Transverse colon (tissue), 4 donors: ENCODE measurements at regions not wholly inside any gene's neighbourhood (a gene's known extent, or its start where the extent isn't known, plus 50 kb on each side); places are given as distances from the start of the nearest gene placed in this dataset.

Experiments used
- DNase-seq: peaks from one replicate; pipeline ENCODE4 v3.0.0-alpha.2; 2019
- H3K27ac ChIP-seq, 4 donors: fragments of 200-600 bp; sonication (generic); 2 replicates each; pipeline ENCODE4 v1.5.1; 2016 to 2018; ENCODE audit warnings: inconsistent platforms in 4 of 4
- H3K27me3 ChIP-seq: fragments of 200-600 bp; sonication (generic); 2 replicates; pipeline ENCODE4 v1.5.1; 2017; ENCODE audit warnings: inconsistent platforms
- H3K36me3 ChIP-seq, 4 donors: fragments of 200-600 bp; sonication (generic); 2 replicates each; pipeline ENCODE4 v1.5.1; 2017 to 2019; ENCODE audit warnings: inconsistent platforms in 4 of 4
- H3K4me1 ChIP-seq, 4 donors: fragments of 200-600 bp; sonication (generic); 2 replicates each; pipeline ENCODE4 v1.5.1; 2017 to 2020; ENCODE audit warnings: inconsistent platforms in 4 of 4
- H3K4me3 ChIP-seq, 4 donors: fragments of 200-600 bp; sonication (generic); 1 replicate in 1 of 4; 2 replicates in 3 of 4; pipeline versions ENCODE4 v1.5.1 to v1.6.1; 2017 to 2019; ENCODE audit warnings: inconsistent platforms in 4 of 4
- H3K9me3 ChIP-seq, 2 donors: fragments of 200-600 bp; sonication (generic); 2 replicates each; pipeline ENCODE4 v1.5.1; 2017 to 2019; ENCODE audit warnings: inconsistent platforms in 2 of 2
- EP300 ChIP-seq: sonication (generic); formaldehyde crosslinking; IDR thresholded peaks from one replicate; pipeline ENCODE4 v1.6.1; 2017; ENCODE audit warnings: antibody characterized with exemption, low read depth
- POLR2A ChIP-seq: fragments of 450-650 bp; IDR thresholded peaks from one replicate; pipeline ENCODE4 v1.6.1; 2016; ENCODE audit warnings: antibody characterized with exemption, mild to moderate bottlenecking, moderate library complexity
- POLR2AphosphoS5 ChIP-seq, 3 donors: sonication (generic); formaldehyde crosslinking; IDR thresholded peaks; one replicate each; pipeline ENCODE4 v1.6.1; 2016; ENCODE audit warnings: antibody characterized with exemption in 3 of 3
- WGBS, 2 donors: methylation state at CpG; one replicate each; pipeline ENCODE4 v1.1.5; 2018; ENCODE audit warnings: low coverage in 1 of 2; 5-methylcytosine and 5-hydroxymethylcytosine counted together
- in situ Hi-C, 4 donors: fragments of 200-750 bp; cut with MboI; loops; one replicate each; pipeline versions ENCODE4 v1.15.0 to v1.15.1; 2017; ENCODE audit warnings: low sequenced_read_pairs in 3 of 4, low pct_ligation_motif_present in 1 of 4, low pct_unique_long_range_greater_than_20kb in 1 of 4
- intact Hi-C: fragments of 100-400 bp; cut with DNase I; formaldehyde crosslinking; loops from one replicate; pipeline ENCODE4 v1.15.1; 2023; ENCODE audit warnings: low total_unique reads
- TF ChIP-seq, protein P1 (sequence below), 5 experiments: fragments of 200-600 bp in 3 of 5; fragments of 450-650 bp in 2 of 5; sonication (generic) in 3 of 5; IDR thresholded peaks; 1 replicate in 2 of 5; 2 replicates in 3 of 5; pipeline ENCODE4 v1.5.1; 2016 to 2017; ENCODE audit warnings: antibody characterized with exemption in 5 of 5, inconsistent platforms in 3 of 5, mild to moderate bottlenecking in 2 of 5, moderate library complexity in 1 of 5

DNA sequence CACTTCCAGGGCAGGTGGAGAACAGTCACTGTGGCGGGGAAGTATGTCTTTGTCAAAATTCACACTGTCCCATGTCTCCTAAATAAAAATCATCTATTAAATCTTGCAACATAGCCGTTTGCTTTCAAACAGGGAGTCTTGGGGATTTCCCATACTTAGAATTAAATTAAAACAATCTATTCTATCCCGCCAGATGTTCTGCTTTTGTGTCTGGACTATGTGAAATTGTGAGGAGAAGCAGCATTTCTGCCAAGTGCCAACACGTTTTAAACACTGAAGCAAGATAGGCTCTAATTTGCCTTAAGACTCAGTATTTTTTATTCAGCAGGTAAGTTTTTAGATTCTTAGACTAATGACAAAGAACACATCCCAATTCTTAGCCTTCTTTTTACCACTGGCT, 73.7 kb downstream of the SPATA31C2 start:
- 62 to 78% methylated on average over 4 of the region's 4 CpGs for WGBS, 2 donors
- no peaks in the 10 kb centered on the region for H3K27me3 ChIP-seq
- TF ChIP-seq EP300 (no peak), POLR2AphosphoS5 (IDR thresholded peaks at IDR 0.05) (no peak), POLR2A (no peak)
- TF ChIP-seq, protein P1, sequence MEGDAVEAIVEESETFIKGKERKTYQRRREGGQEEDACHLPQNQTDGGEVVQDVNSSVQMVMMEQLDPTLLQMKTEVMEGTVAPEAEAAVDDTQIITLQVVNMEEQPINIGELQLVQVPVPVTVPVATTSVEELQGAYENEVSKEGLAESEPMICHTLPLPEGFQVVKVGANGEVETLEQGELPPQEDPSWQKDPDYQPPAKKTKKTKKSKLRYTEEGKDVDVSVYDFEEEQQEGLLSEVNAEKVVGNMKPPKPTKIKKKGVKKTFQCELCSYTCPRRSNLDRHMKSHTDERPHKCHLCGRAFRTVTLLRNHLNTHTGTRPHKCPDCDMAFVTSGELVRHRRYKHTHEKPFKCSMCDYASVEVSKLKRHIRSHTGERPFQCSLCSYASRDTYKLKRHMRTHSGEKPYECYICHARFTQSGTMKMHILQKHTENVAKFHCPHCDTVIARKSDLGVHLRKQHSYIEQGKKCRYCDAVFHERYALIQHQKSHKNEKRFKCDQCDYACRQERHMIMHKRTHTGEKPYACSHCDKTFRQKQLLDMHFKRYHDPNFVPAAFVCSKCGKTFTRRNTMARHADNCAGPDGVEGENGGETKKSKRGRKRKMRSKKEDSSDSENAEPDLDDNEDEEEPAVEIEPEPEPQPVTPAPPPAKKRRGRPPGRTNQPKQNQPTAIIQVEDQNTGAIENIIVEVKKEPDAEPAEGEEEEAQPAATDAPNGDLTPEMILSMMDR (IDR thresholded peaks at IDR 0.05), result no peak
- H3K4me1 ChIP-seq, result peaks cover 0 to 4% (median 0%) of the 10 kb centered on the region in 4 donors
- H3K9me3 ChIP-seq, result no peaks in the 10 kb centered on the region
- no peak overlapping the region for H3K4me3 ChIP-seq
- DNase-seq, result no peak
- H3K27ac ChIP-seq, result no peak overlapping the region
- no peaks in the 10 kb centered on the region for H3K36me3 ChIP-seq
- in situ Hi-C loops (loop anchor here in 1 of 4 donors (25.0 kb wide), 1 partner anchor 102 kb away; the partner anchor contains the start of gene CDK20), intact Hi-C loops (no loop called here)

DNA sequence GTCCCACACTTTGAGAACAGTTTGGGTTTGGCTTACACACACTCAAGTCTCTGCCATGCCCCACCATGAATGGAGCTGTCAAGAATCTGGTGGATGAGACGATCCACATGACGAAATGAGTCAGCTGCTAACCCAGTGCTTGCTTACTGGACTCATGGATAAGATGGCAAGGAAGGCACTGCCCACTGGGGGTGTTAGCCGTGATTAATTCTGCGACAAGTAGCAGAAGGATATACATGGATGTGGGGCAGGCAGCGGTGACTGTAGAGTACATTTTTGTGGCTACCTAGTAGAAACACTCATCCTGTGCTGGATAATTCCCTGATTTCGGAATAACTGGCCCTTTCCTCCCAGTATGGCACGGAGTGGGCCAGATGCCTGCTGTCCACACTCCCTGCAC, 77.5 kb downstream of the SPATA31C2 start:
- H3K4me1 ChIP-seq, result peaks cover 0 to 1% (median 0%) of the 10 kb centered on the region in 4 donors
- TF ChIP-seq POLR2A (no peak), EP300 (no peak), POLR2AphosphoS5 (IDR thresholded peaks at IDR 0.05) (no peak)
- TF ChIP-seq, protein P1 (IDR thresholded peaks at IDR 0.05), result no peak
- H3K9me3 ChIP-seq, result no peaks in the 10 kb centered on the region
- no peak for DNase-seq
- intact Hi-C loops (no loop called here), in situ Hi-C loops (loop anchor here in 1 of 4 donors (25.0 kb wide), 1 partner anchor 98 kb away; the partner anchor contains the start of gene CDK20)
- no peak overlapping the region for H3K4me3 ChIP-seq
- no peak overlapping the region for H3K27ac ChIP-seq
- 96 to 100% methylated on average over 1 to 7 of the region's 7 CpGs for WGBS, 2 donors
- no peaks in the 10 kb centered on the region for H3K27me3 ChIP-seq
- no peaks in the 10 kb centered on the region for H3K36me3 ChIP-seq

DNA sequence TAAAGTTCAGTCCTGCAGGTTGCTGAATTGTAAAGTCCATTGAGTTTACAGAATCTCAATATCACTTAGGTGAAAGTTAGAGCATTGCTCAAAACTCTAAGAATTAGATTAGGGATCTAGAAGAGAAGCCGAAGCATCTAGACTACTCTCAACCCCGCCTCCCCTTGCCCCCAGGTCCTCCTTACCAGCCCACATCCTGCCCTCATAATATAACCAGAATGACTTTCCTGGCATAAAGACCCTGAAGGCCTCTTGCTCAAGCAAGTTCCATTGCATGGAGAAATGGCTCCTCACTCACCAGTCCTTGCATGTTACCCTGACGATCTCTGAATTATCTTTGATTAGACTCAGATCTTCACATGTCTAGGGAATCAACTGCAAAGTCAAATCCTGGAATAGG, 78.8 kb downstream of the SPATA31C2 start:
- H3K9me3 ChIP-seq, result no peaks in the 10 kb centered on the region
- H3K27me3 ChIP-seq, result no peaks in the 10 kb centered on the region
- 85 to 87% methylated on average over 2 to 3 of the region's 3 CpGs for WGBS, 2 donors
- in situ Hi-C loops (loop anchor here in 1 of 4 donors (25.0 kb wide), 1 partner anchor 97 kb away; the partner anchor contains the start of gene CDK20), intact Hi-C loops (no loop called here)
- no peaks in the 10 kb centered on the region for H3K4me1 ChIP-seq
- TF ChIP-seq EP300 (no peak), POLR2A (no peak), POLR2AphosphoS5 (IDR thresholded peaks at IDR 0.05) (no peak)
- TF ChIP-seq, protein P1 (IDR thresholded peaks at IDR 0.05), result no peak
- no peak overlapping the region for H3K27ac ChIP-seq
- H3K4me3 ChIP-seq, result no peak overlapping the region
- DNase-seq, result no peak
- no peaks in the 10 kb centered on the region for H3K36me3 ChIP-seq

DNA sequence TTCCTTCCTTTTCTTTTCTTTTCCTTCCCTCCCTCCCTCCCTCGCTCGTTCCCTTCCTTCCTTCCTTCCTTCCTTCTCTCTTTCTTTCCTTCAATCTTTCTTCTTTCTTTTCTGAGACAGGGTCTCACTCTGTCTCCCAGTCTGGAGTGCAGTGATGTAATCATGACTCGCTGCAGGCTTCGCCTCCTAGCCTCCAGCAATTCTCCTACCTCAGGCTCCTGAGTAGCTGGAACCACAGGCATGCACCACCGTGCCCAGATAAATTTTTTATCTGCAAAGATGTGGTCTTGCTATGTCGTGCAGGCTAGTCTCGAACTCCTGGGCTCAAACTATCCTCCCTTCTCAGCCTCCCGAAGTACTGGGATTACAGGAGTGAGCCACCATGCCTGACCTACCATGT, 81.4 kb downstream of the SPATA31C2 start:
- DNase-seq, result no peak
- Histone ChIP-seq H3K4me1 (no peaks in the 10 kb centered on the region), H3K36me3 (no peaks in the 10 kb centered on the region), H3K4me3 (no peak overlapping the region), H3K27me3 (no peaks in the 10 kb centered on the region), H3K27ac (no peak overlapping the region), H3K9me3 (no peaks in the 10 kb centered on the region)
- intact Hi-C loops (no loop called here), in situ Hi-C loops (loop anchor here in 1 of 4 donors (25.0 kb wide), 1 partner anchor 95 kb away; the partner anchor contains the start of gene CDK20)
- 70 to 85% methylated on average over 3 to 8 of the region's 8 CpGs for WGBS, 2 donors
- TF ChIP-seq POLR2A (no peak), POLR2AphosphoS5 (IDR thresholded peaks at IDR 0.05) (no peak)
